Trophoblast cell (in vitro differentiated cells and primary cell): ENCODE measurements at regions not wholly inside any gene's neighbourhood (a gene's known extent, or its start where the extent isn't known, plus 50 kb on each side); places are given as distances from the start of the nearest gene placed in this dataset.

ENCODE experiments used
- DNase-seq, 2 donors: peaks; one replicate each; pipeline ENCODE4 v3.0.0-alpha.2; 2016
- H2AFZ ChIP-seq: 2 replicates; pipeline ENCODE4 v1.6.1; 2013; ENCODE audit warnings: low read length, moderate library complexity, mild to moderate bottlenecking; ENCODE audit not compliant: insufficient read depth, poor library complexity
- H2AK5ac ChIP-seq: 2 replicates; pipeline ENCODE4 v1.6.1; 2013; ENCODE audit warnings: mild to moderate bottlenecking, low read length
- H2BK120ac ChIP-seq: 2 replicates; pipeline ENCODE4 v1.6.1; 2013; ENCODE audit warnings: low read length, mild to moderate bottlenecking, moderate library complexity; ENCODE audit not compliant: insufficient read depth, poor library complexity
- H2BK12ac ChIP-seq: 2 replicates; pipeline ENCODE4 v1.6.1; 2013; ENCODE audit warnings: mild to moderate bottlenecking, low read length, moderate library complexity
- H2BK5ac ChIP-seq: 2 replicates; pipeline ENCODE4 v1.6.1; 2013; ENCODE audit warnings: low read length, low read depth, moderate library complexity, mild to moderate bottlenecking; ENCODE audit not compliant: poor library complexity
- H3K14ac ChIP-seq: 2 replicates; pipeline ENCODE4 v1.6.1; 2013; ENCODE audit warnings: mild to moderate bottlenecking, low read length
- H3K18ac ChIP-seq: 2 replicates; pipeline ENCODE4 v1.6.1; 2013; ENCODE audit warnings: mild to moderate bottlenecking, low read length
- H3K23ac ChIP-seq: 2 replicates; pipeline ENCODE4 v1.6.1; 2013; ENCODE audit warnings: low read length
- H3K27ac ChIP-seq: 2 replicates; pipeline ENCODE4 v1.5.1; 2013; ENCODE audit warnings: low read depth, mild to moderate bottlenecking, inconsistent platforms, low read length, moderate library complexity
- H3K27me3 ChIP-seq: 2 replicates; pipeline ENCODE4 v1.6.1; 2013; ENCODE audit warnings: inconsistent platforms, mild to moderate bottlenecking, low read length, moderate library complexity; ENCODE audit not compliant: insufficient read depth
- H3K36me3 ChIP-seq, 2 experiments: 1 replicate in 1 of 2; 2 replicates in 1 of 2; pipeline ENCODE4 v1.6.1; 2013; ENCODE audit warnings: low read length in 2 of 2, mild to moderate bottlenecking in 2 of 2, moderate library complexity in 1 of 2; ENCODE audit not compliant: insufficient read depth in 2 of 2, control insufficient read depth in 1 of 2
- H3K4ac ChIP-seq: 2 replicates; pipeline ENCODE4 v1.6.1; 2013; ENCODE audit warnings: low read depth, mild to moderate bottlenecking, low read length, moderate library complexity
- H3K4me1 ChIP-seq, 2 experiments: 1 replicate in 1 of 2; 2 replicates in 1 of 2; pipeline ENCODE4 v1.6.1; 2013; ENCODE audit warnings: low read length in 2 of 2, mild to moderate bottlenecking in 2 of 2, moderate library complexity in 1 of 2; ENCODE audit not compliant: insufficient read depth in 2 of 2, control insufficient read depth in 1 of 2
- H3K4me2 ChIP-seq: 2 replicates; pipeline ENCODE4 v1.6.1; 2013; ENCODE audit warnings: inconsistent platforms, mild to moderate bottlenecking, low read length, moderate library complexity
- H3K4me3 ChIP-seq: 2 replicates; pipeline ENCODE4 v1.5.1; 2013; ENCODE audit warnings: mild to moderate bottlenecking, low read depth, low read length, inconsistent platforms
- H3K79me1 ChIP-seq: one replicate; pipeline ENCODE4 v1.6.1; 2013; ENCODE audit warnings: low read length
- H3K79me2 ChIP-seq: 2 replicates; pipeline ENCODE4 v1.6.1; 2013; ENCODE audit warnings: low read length, mild to moderate bottlenecking; ENCODE audit not compliant: control insufficient read depth, insufficient read depth, poor library complexity
- H3K9ac ChIP-seq: 2 replicates; pipeline ENCODE4 v1.6.1; 2013; ENCODE audit warnings: mild to moderate bottlenecking, low read length
- H3K9me3 ChIP-seq: 2 replicates; pipeline ENCODE4 v1.6.1; 2013; ENCODE audit warnings: low read depth, mild to moderate bottlenecking, control low read depth, inconsistent platforms, low read length; ENCODE audit not compliant: insufficient read depth
- H4K12ac ChIP-seq: 2 replicates; pipeline ENCODE4 v1.6.1; 2013; ENCODE audit warnings: low read depth, mild to moderate bottlenecking, low read length, moderate library complexity
- H4K8ac ChIP-seq: 2 replicates; pipeline ENCODE4 v1.6.1; 2013; ENCODE audit warnings: low read depth, mild to moderate bottlenecking, low read length, moderate library complexity
- H4K91ac ChIP-seq: one replicate; pipeline ENCODE4 v1.6.1; 2013; ENCODE audit warnings: low read depth, mild to moderate bottlenecking, low read length, moderate library complexity
- WGBS: extraction: QIAGEN DNeasy Blood & Tissue Kit; methylation state at CpG from one replicate; pipeline ENCODE4 v1.1.7; 2013; ENCODE audit warnings: missing lambda C conversion rate; ENCODE audit not compliant: insufficient read length, insufficient coverage; ENCODE audit errors: extremely low coverage; 5-methylcytosine and 5-hydroxymethylcytosine counted together

- no peak overlapping the region for H3K18ac ChIP-seq
- H3K9ac ChIP-seq = no peak overlapping the region
- no peak overlapping the region for H2BK12ac ChIP-seq
- no peak overlapping the region for H4K91ac ChIP-seq
- no peaks in the 10 kb centered on the region for H3K79me1 ChIP-seq
- no peak overlapping the region for H2BK120ac ChIP-seq
- H4K8ac ChIP-seq = no peak overlapping the region
- no peak overlapping the region for H3K4ac ChIP-seq
- H4K12ac ChIP-seq = no peak overlapping the region
- H3K27ac ChIP-seq = no peak overlapping the region
- H2AK5ac ChIP-seq = no peak overlapping the region
- no peaks in the 10 kb centered on the region for H3K36me3 ChIP-seq
- H3K23ac ChIP-seq = no peak overlapping the region
- no peaks in the 10 kb centered on the region for H3K79me2 ChIP-seq
- H3K4me2 ChIP-seq = no peak overlapping the region
- no peaks in the 10 kb centered on the region for H3K9me3 ChIP-seq
- no peak overlapping the region for H3K4me3 ChIP-seq
- no CpG with 5 or more reads among the region's 7 CpGs for WGBS
- H3K27me3 ChIP-seq = no peaks in the 10 kb centered on the region
- H2BK5ac ChIP-seq = no peak overlapping the region
- no peak overlapping the region for H2AFZ ChIP-seq
- H3K14ac ChIP-seq = no peak overlapping the region
- DNase-seq = no peak
- H3K4me1 ChIP-seq = no peaks in the 10 kb centered on the region
These were observed 260.3 kb upstream of the GPRIN3 start for GRCh38 chr4:89567936-89568335.

GRCh38 chr4:89563431-89563830 lies 255.8 kb upstream of the GPRIN3 start:
- no peak overlapping the region for H2BK120ac ChIP-seq
- no peak overlapping the region for H3K4ac ChIP-seq
- H2BK12ac ChIP-seq = no peak overlapping the region
- no peak overlapping the region for H4K12ac ChIP-seq
- H3K9ac ChIP-seq = no peak overlapping the region
- DNase-seq = no peak
- no peaks in the 10 kb centered on the region for H3K9me3 ChIP-seq
- no peaks in the 10 kb centered on the region for H3K4me1 ChIP-seq
- no peak overlapping the region for H3K4me2 ChIP-seq
- no peak overlapping the region for H2AK5ac ChIP-seq
- H3K79me2 ChIP-seq = no peaks in the 10 kb centered on the region
- no peaks in the 10 kb centered on the region for H3K79me1 ChIP-seq
- H3K36me3 ChIP-seq = no peaks in the 10 kb centered on the region
- no peak overlapping the region for H3K18ac ChIP-seq
- H4K91ac ChIP-seq = no peak overlapping the region
- no peak overlapping the region for H4K8ac ChIP-seq
- no peak overlapping the region for H3K14ac ChIP-seq
- no peaks in the 10 kb centered on the region for H3K27me3 ChIP-seq
- no peak overlapping the region for H3K27ac ChIP-seq
- no peak overlapping the region for H2AFZ ChIP-seq
- no peak overlapping the region for H2BK5ac ChIP-seq
- H3K23ac ChIP-seq = no peak overlapping the region
- no CpG with 5 or more reads among the region's 2 CpGs for WGBS
- no peak overlapping the region for H3K4me3 ChIP-seq

- Histone ChIP-seq H3K4me2 (no peak overlapping the region), H3K27me3 (no peaks in the 10 kb centered on the region), H2BK5ac (no peak overlapping the region), H3K4me3 (no peak overlapping the region), H3K4me1 (no peaks in the 10 kb centered on the region), H3K79me1 (no peaks in the 10 kb centered on the region), H4K8ac (no peak overlapping the region), H2AFZ (no peak overlapping the region), H2BK12ac (no peak overlapping the region), H3K36me3 (no peaks in the 10 kb centered on the region), H3K18ac (no peak overlapping the region), H3K4ac (no peak overlapping the region), H3K79me2 (no peaks in the 10 kb centered on the region), H3K9ac (no peak overlapping the region), H3K27ac (no peak overlapping the region), H4K12ac (no peak overlapping the region), H3K23ac (no peak overlapping the region), H2BK120ac (no peak overlapping the region), H4K91ac (no peak overlapping the region), H2AK5ac (no peak overlapping the region), H3K9me3 (no peaks in the 10 kb centered on the region), H3K14ac (no peak overlapping the region)
- DNase-seq = no peak
- WGBS = no CpG with 5 or more reads among the region's 3 CpGs
These were observed 255.1 kb upstream of the GPRIN3 start for GRCh38 chr4:89562746-89563145.

- no CpG with 5 or more reads among the region's 2 CpGs for WGBS
- Histone ChIP-seq H3K4me2 (no peak overlapping the region), H2BK12ac (no peak overlapping the region), H2AFZ (no peak overlapping the region), H3K9ac (no peak overlapping the region), H4K8ac (no peak overlapping the region), H4K12ac (no peak overlapping the region), H2BK5ac (no peak overlapping the region), H3K18ac (no peak overlapping the region), H3K14ac (no peak overlapping the region), H3K27me3 (no peaks in the 10 kb centered on the region), H3K79me1 (no peaks in the 10 kb centered on the region), H3K4me1 (no peaks in the 10 kb centered on the region), H3K4ac (no peak overlapping the region), H2AK5ac (no peak overlapping the region), H3K9me3 (no peaks in the 10 kb centered on the region), H3K4me3 (no peak overlapping the region), H3K79me2 (no peaks in the 10 kb centered on the region), H3K36me3 (no peaks in the 10 kb centered on the region), H3K23ac (no peak overlapping the region), H2BK120ac (no peak overlapping the region), H3K27ac (no peak overlapping the region), H4K91ac (no peak overlapping the region)
- no peak for DNase-seq
These were observed 253.4 kb upstream of the GPRIN3 start for GRCh38 chr4:89561048-89561447.
